WTC11 (cell line): ENCODE measurements at regions not wholly inside any gene's neighbourhood (a gene's known extent, or its start where the extent isn't known, plus 50 kb on each side); places are given as distances from the start of the nearest gene placed in this dataset.

Source experiments
- ATAC-seq: fragments of 200-7000 bp; cut with Tn5 transposase; 2 replicates; pipeline ENCODE4 v1.10.0; 2021; ENCODE audit warnings: mild to moderate bottlenecking, moderate library complexity
- CTCF ChIA-PET: fragments of 300-600 bp; sonication (Branson Sonifier 250); formaldehyde crosslinking; loops from one replicate; lab custom pipeline; 2021; ENCODE audit warnings: antibody characterized with exemption; lab: Charles Lee
- POLR2A ChIA-PET: fragments of 350-600 bp; sonication (Branson Sonifier 250); formaldehyde crosslinking; loops from one replicate; lab custom pipeline; 2021; ENCODE audit warnings: antibody characterized with exemption; lab: Charles Lee
- DNase-seq: peaks from one replicate; pipeline ENCODE4 v3.0.0; 2021; ENCODE audit warnings: low spot score
- H3K27ac Mint-ChIP-seq: 2 replicates; pipeline ENCODE4 v1.8.0; 2021; ENCODE audit warnings: mixed read lengths
- H3K27me3 Mint-ChIP-seq: 2 replicates; pipeline ENCODE4 v1.8.0; 2021; ENCODE audit warnings: low read depth, mild to moderate bottlenecking, moderate library complexity, mixed read lengths
- H3K36me3 Mint-ChIP-seq: 2 replicates; pipeline ENCODE4 v1.8.0; 2021; ENCODE audit warnings: mixed read lengths
- H3K4me1 Mint-ChIP-seq: 2 replicates; pipeline ENCODE4 v1.8.0; 2022; ENCODE audit warnings: mixed read lengths
- H3K4me3 Mint-ChIP-seq: 2 replicates; pipeline ENCODE4 v1.8.0; 2021; ENCODE audit warnings: mild to moderate bottlenecking, moderate library complexity, mixed read lengths
- H3K9me3 Mint-ChIP-seq: 2 replicates; pipeline ENCODE4 v1.8.0; 2021; ENCODE audit warnings: mixed read lengths
- CREB1 ChIP-seq: sonication (generic); formaldehyde crosslinking; IDR thresholded peaks from 2 replicates; pipeline ENCODE4 v1.8.0; 2023; ENCODE audit warnings: mild to moderate bottlenecking, missing genetic modification reagents
- CREM ChIP-seq: sonication (generic); formaldehyde crosslinking; IDR thresholded peaks from 2 replicates; pipeline ENCODE4 v1.8.1; 2022; ENCODE audit warnings: mild to moderate bottlenecking, missing genetic modification reagents, moderate library complexity
- EMX1 ChIP-seq: fragments of 250-450 bp; sonication (Bioruptor Pico); IDR thresholded peaks from 2 replicates; pipeline ENCODE4 v1.8.0; 2021; ENCODE audit warnings: mild to moderate bottlenecking
- FOXK1 ChIP-seq: sonication (generic); formaldehyde crosslinking; IDR thresholded peaks from 2 replicates; pipeline ENCODE4 v1.8.0; 2022; ENCODE audit warnings: mild to moderate bottlenecking, moderate library complexity, missing genetic modification reagents
- GRHL2 ChIP-seq: fragments of 250-450 bp; sonication (Bioruptor Pico); IDR thresholded peaks from 2 replicates; pipeline ENCODE4 v1.8.0; 2022; ENCODE audit warnings: mild to moderate bottlenecking, moderate library complexity; ENCODE audit not compliant: insufficient replicate concordance, severe bottlenecking
- PRDM15 ChIP-seq: sonication (generic); formaldehyde crosslinking; IDR thresholded peaks from 2 replicates; pipeline ENCODE4 v1.8.0; 2022; ENCODE audit warnings: missing genetic modification reagents
- RELA ChIP-seq: sonication (generic); formaldehyde crosslinking; IDR thresholded peaks from 2 replicates; pipeline ENCODE4 v1.8.1; 2022; ENCODE audit warnings: missing genetic modification reagents, mild to moderate bottlenecking, borderline replicate concordance
- SMAD4 ChIP-seq: sonication (generic); formaldehyde crosslinking; IDR thresholded peaks from 2 replicates; pipeline ENCODE4 v1.8.0; 2022; ENCODE audit warnings: mild to moderate bottlenecking, missing genetic modification reagents
- ZBTB43 ChIP-seq: sonication (generic); formaldehyde crosslinking; IDR thresholded peaks from 2 replicates; pipeline ENCODE4 v1.8.1; 2023; ENCODE audit warnings: mild to moderate bottlenecking, missing genetic modification reagents
- ZNF138 ChIP-seq: sonication (generic); formaldehyde crosslinking; conservative IDR thresholded peaks from 2 replicates; pipeline ENCODE4 v1.8.1; 2022; ENCODE audit warnings: mild to moderate bottlenecking, moderate library complexity, missing genetic modification reagents
- ZNF671 ChIP-seq: fragments of 250-450 bp; sonication (Bioruptor Pico); IDR thresholded peaks from 2 replicates; pipeline ENCODE4 v1.8.0; 2021; ENCODE audit warnings: mild to moderate bottlenecking
- TF ChIP-seq, protein P1 (sequence below): sonication (generic); formaldehyde crosslinking; conservative IDR thresholded peaks from 2 replicates; pipeline ENCODE4 v1.8.1; 2023; ENCODE audit warnings: mild to moderate bottlenecking, low read depth, missing genetic modification reagents, moderate library complexity
- TF ChIP-seq, protein P2 (sequence below): fragments of 250-450 bp; sonication (Bioruptor Pico); IDR thresholded peaks from 2 replicates; pipeline ENCODE4 v1.9.0; 2021; ENCODE audit warnings: mild to moderate bottlenecking

- H3K27ac Mint-ChIP-seq: no peak overlapping the region
- no peak overlapping the region for H3K4me3 Mint-ChIP-seq
- H3K4me1 Mint-ChIP-seq: 0 out of 2 replicates have a peak, but pooled peaks cover 2% of the 10 kb centered on the region
- no peak for TF ChIP-seq RELA
- TF ChIP-seq, protein P1, sequence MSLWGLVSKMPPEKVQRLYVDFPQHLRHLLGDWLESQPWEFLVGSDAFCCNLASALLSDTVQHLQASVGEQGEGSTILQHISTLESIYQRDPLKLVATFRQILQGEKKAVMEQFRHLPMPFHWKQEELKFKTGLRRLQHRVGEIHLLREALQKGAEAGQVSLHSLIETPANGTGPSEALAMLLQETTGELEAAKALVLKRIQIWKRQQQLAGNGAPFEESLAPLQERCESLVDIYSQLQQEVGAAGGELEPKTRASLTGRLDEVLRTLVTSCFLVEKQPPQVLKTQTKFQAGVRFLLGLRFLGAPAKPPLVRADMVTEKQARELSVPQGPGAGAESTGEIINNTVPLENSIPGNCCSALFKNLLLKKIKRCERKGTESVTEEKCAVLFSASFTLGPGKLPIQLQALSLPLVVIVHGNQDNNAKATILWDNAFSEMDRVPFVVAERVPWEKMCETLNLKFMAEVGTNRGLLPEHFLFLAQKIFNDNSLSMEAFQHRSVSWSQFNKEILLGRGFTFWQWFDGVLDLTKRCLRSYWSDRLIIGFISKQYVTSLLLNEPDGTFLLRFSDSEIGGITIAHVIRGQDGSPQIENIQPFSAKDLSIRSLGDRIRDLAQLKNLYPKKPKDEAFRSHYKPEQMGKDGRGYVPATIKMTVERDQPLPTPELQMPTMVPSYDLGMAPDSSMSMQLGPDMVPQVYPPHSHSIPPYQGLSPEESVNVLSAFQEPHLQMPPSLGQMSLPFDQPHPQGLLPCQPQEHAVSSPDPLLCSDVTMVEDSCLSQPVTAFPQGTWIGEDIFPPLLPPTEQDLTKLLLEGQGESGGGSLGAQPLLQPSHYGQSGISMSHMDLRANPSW (CRISPR knock-in tag): no peak
- TF ChIP-seq EMX1 (CRISPR knock-in tag): no peak
- TF ChIP-seq ZNF671 (CRISPR knock-in tag): no peak
- TF ChIP-seq, protein P2, sequence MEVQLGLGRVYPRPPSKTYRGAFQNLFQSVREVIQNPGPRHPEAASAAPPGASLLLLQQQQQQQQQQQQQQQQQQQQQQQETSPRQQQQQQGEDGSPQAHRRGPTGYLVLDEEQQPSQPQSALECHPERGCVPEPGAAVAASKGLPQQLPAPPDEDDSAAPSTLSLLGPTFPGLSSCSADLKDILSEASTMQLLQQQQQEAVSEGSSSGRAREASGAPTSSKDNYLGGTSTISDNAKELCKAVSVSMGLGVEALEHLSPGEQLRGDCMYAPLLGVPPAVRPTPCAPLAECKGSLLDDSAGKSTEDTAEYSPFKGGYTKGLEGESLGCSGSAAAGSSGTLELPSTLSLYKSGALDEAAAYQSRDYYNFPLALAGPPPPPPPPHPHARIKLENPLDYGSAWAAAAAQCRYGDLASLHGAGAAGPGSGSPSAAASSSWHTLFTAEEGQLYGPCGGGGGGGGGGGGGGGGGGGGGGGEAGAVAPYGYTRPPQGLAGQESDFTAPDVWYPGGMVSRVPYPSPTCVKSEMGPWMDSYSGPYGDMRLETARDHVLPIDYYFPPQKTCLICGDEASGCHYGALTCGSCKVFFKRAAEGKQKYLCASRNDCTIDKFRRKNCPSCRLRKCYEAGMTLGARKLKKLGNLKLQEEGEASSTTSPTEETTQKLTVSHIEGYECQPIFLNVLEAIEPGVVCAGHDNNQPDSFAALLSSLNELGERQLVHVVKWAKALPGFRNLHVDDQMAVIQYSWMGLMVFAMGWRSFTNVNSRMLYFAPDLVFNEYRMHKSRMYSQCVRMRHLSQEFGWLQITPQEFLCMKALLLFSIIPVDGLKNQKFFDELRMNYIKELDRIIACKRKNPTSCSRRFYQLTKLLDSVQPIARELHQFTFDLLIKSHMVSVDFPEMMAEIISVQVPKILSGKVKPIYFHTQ (CRISPR knock-in tag): no peak
- no peak for TF ChIP-seq ZNF138 (CRISPR knock-in tag)
- no peak for TF ChIP-seq SMAD4 (CRISPR knock-in tag)
- no peak for TF ChIP-seq CREM (CRISPR knock-in tag)
- TF ChIP-seq, all 79 proteins: peak for 0
- ChIA-PET POLR2A (no interaction called here), CTCF (no interaction called here)
- no peak for ATAC-seq
- DNase-seq: no peak
- Mint-ChIP-seq H3K36me3 (peaks cover 2% of the 10 kb centered on the region; the same call in 1 of the 2 replicates), H3K27me3 (no peaks in the 10 kb centered on the region; the same call in 1 of the 2 replicates), H3K9me3 (peaks cover 11% of the 10 kb centered on the region)
Measured at GRCh38 chr14:54116972-54117371, 160.3 kb upstream of the BMP4 start.

DNA sequence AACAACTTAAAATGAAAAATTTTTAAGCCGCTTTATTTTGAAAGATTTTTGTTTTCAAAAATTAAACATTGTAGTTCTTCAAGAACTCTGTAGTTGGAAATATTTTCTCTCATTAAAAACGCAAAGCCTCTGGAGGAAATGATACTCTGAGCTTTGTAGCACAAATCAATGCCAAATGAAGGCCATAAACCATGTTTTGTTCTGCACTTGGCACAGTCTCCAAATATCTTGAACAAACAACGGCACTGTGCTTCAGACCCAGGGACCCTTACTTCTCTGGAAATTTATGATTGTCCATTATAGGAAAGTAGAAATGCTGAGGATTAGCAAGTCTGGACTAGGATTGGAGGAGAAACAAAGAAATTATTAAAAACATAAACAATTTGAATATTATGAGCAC lies 160.8 kb upstream of the BMP4 start:
- ATAC-seq (no peak), DNase-seq (no peak)
- 0 out of 2 replicates have a peak, but pooled peaks cover 2% of the 10 kb centered on the region for H3K4me1 Mint-ChIP-seq
- peaks cover under 1% of the 10 kb centered on the region; the same call in 1 of the 2 replicates for H3K36me3 Mint-ChIP-seq
- H3K27ac Mint-ChIP-seq: no peak overlapping the region
- POLR2A ChIA-PET: no interaction called here
- H3K9me3 Mint-ChIP-seq: peaks cover 7% of the 10 kb centered on the region
- CTCF ChIA-PET: no interaction called here
- TF ChIP-seq ZBTB43 (CRISPR knock-in tag) (no peak), CREB1 (CRISPR knock-in tag) (no peak), FOXK1 (CRISPR knock-in tag) (no peak), PRDM15 (no peak), GRHL2 (CRISPR knock-in tag) (no peak)
- TF ChIP-seq, protein P1 (CRISPR knock-in tag): no peak
- H3K4me3 Mint-ChIP-seq: no peak overlapping the region
- no peaks in the 10 kb centered on the region; the same call in 1 of the 2 replicates for H3K27me3 Mint-ChIP-seq
